H1 (cell line): ENCODE measurements at regions not wholly inside any gene's neighbourhood (a gene's known extent, or its start where the extent isn't known, plus 50 kb on each side); places are given as distances from the start of the nearest gene placed in this dataset.

Experiments
- CTCF ChIA-PET: fragments of 300-600 bp; sonication (Branson Sonifier 250); formaldehyde crosslinking; loops from one replicate; lab custom pipeline; 2021; ENCODE audit not compliant: partially characterized antibody; lab: Charles Lee
- POLR2A ChIA-PET: fragments of 300-600 bp; sonication (Branson Sonifier 250); formaldehyde crosslinking; loops from one replicate; lab custom pipeline; 2021; ENCODE audit warnings: inconsistent platforms; ENCODE audit not compliant: partially characterized antibody; lab: Charles Lee
- DNase-seq, 2 experiments: peaks; one replicate each; pipeline versions ENCODE4 v3.0.0 to v3.0.0-alpha.2; 2010 to 2022; ENCODE audit warnings: low spot score in 2 of 2, low read depth in 1 of 2, mixed read lengths in 1 of 2
- FAIRE-seq: peaks from 2 replicates; lab custom pipeline; 2011; peaks lifted over from hg19 to GRCh38; lab: Jason Lieb, UNC
- H2AFZ ChIP-seq: 2 replicates; pipeline ENCODE4 v1.8.1; 2012; ENCODE audit warnings: low read length, inconsistent platforms
- H2AK5ac ChIP-seq: 2 replicates; pipeline ENCODE4 v1.6.1; 2013; ENCODE audit warnings: low read depth, low read length
- H2BK120ac ChIP-seq: replicated peaks from 2 replicates; pipeline ENCODE3; 2013; ENCODE audit warnings: low read depth, low read length, inconsistent platforms
- H2BK12ac ChIP-seq: 2 replicates; pipeline ENCODE4 v1.6.1; 2013; ENCODE audit warnings: low read depth, low read length
- H2BK15ac ChIP-seq: 2 replicates; pipeline ENCODE4 v1.6.1; 2013; ENCODE audit warnings: low read length
- H2BK20ac ChIP-seq: 2 replicates; pipeline ENCODE4 v1.6.1; 2013; ENCODE audit warnings: low read length
- H2BK5ac ChIP-seq: 2 replicates; pipeline ENCODE4 v1.6.1; 2013; ENCODE audit warnings: low read depth, low read length
- H3K14ac ChIP-seq: 2 replicates; pipeline ENCODE4 v1.6.1; 2013; ENCODE audit warnings: inconsistent platforms; ENCODE audit not compliant: insufficient read length
- H3K18ac ChIP-seq: 2 replicates; pipeline ENCODE4 v1.6.1; 2013; ENCODE audit warnings: low read length; ENCODE audit errors: extremely low read depth
- H3K23ac ChIP-seq: 2 replicates; pipeline ENCODE4 v1.6.1; 2013; ENCODE audit warnings: inconsistent platforms; ENCODE audit not compliant: insufficient read length
- H3K23me2 ChIP-seq: 2 replicates; pipeline ENCODE4 v1.6.1; 2013; ENCODE audit warnings: low read depth, low read length
- H3K27ac ChIP-seq: 2 replicates; pipeline ENCODE4 v1.6.1; 2011; ENCODE audit warnings: low read depth, low read length, inconsistent platforms
- H3K27me3 ChIP-seq, 4 experiments: replicated peaks in 1 of 4; 1 replicate in 1 of 4; 2 replicates in 3 of 4; pipeline versions ENCODE4 v1.6.1 to v1.8.1; 2011 to 2013; ENCODE audit warnings: low read length in 3 of 4, mild to moderate bottlenecking in 3 of 4, inconsistent platforms in 2 of 4, mixed read lengths in 2 of 4, moderate library complexity in 1 of 4; ENCODE audit not compliant: control insufficient read depth in 3 of 4, insufficient read depth in 3 of 4; ENCODE audit errors: extremely low read depth in 1 of 4
- H3K36me3 ChIP-seq, 4 experiments: 2 replicates each; pipeline versions ENCODE4 v1.6.1 to v1.8.1; 2011 to 2013; ENCODE audit warnings: mild to moderate bottlenecking in 4 of 4, low read length in 3 of 4, moderate library complexity in 2 of 4, control low read depth in 1 of 4, inconsistent platforms in 1 of 4; ENCODE audit not compliant: insufficient read depth in 4 of 4, control insufficient read depth in 2 of 4
- H3K4ac ChIP-seq: replicated peaks from 2 replicates; pipeline ENCODE3; 2013; ENCODE audit warnings: low read length, low read depth, mixed read lengths, inconsistent platforms; ENCODE audit not compliant: insufficient read length
- H3K4me1 ChIP-seq, 4 experiments: replicated peaks in 1 of 4; 1 replicate in 1 of 4; 2 replicates in 3 of 4; pipeline versions ENCODE4 v1.6.1 to v1.8.1; 2011 to 2013; ENCODE audit warnings: low read length in 3 of 4, inconsistent platforms in 2 of 4, mixed read lengths in 1 of 4; ENCODE audit not compliant: insufficient read depth in 4 of 4, control insufficient read depth in 3 of 4
- H3K4me2 ChIP-seq, 2 experiments: 2 replicates each; pipeline versions ENCODE4 v1.6.1 to v1.8.1; 2011 to 2013; ENCODE audit warnings: low read depth in 2 of 2, low read length in 2 of 2, control low read depth in 1 of 2, inconsistent platforms in 1 of 2, mild to moderate bottlenecking in 1 of 2; ENCODE audit not compliant: insufficient read depth in 1 of 2
- H3K4me3 ChIP-seq, 4 experiments: fragments of 200-600, 300-600 bp in 1 of 4; sonication (generic), shearing (Covaris generic), sonication (Bioruptor Twin) in 1 of 4; 2 replicates each; pipeline versions ENCODE4 v1.5.1 to v1.8.1; 2011 to 2016; ENCODE audit warnings: low read length in 4 of 4, low read depth in 3 of 4, control low read depth in 2 of 4, inconsistent platforms in 2 of 4, mild to moderate bottlenecking in 2 of 4, mixed read lengths in 1 of 4, moderate library complexity in 1 of 4; ENCODE audit not compliant: insufficient read depth in 2 of 4; ENCODE audit errors: extremely low read depth in 1 of 4
- H3K56ac ChIP-seq: replicated peaks from 2 replicates; pipeline ENCODE3; 2013; ENCODE audit warnings: low read depth, mild to moderate bottlenecking, mixed read lengths, low read length, inconsistent platforms; ENCODE audit not compliant: insufficient read length
- H3K79me1 ChIP-seq: 2 replicates; pipeline ENCODE4 v1.6.1; 2013; ENCODE audit warnings: low read depth, low read length, control low read depth
- H3K79me2 ChIP-seq, 2 experiments: 2 replicates each; pipeline versions ENCODE4 v1.6.1 to v1.8.1; 2012 to 2013; ENCODE audit warnings: low read length in 2 of 2, mild to moderate bottlenecking in 2 of 2, inconsistent platforms in 1 of 2; ENCODE audit not compliant: insufficient read depth in 2 of 2, control insufficient read depth in 1 of 2
- H3K9ac ChIP-seq, 4 experiments: replicated peaks in 1 of 4; 1 replicate in 1 of 4; 2 replicates in 3 of 4; pipeline versions ENCODE4 v1.6.1 to v1.8.1; 2011 to 2013; ENCODE audit warnings: low read depth in 3 of 4, low read length in 3 of 4, control low read depth in 2 of 4, mild to moderate bottlenecking in 2 of 4, moderate library complexity in 2 of 4, inconsistent platforms in 1 of 4; ENCODE audit errors: extremely low read depth in 1 of 4
- H3K9me3 ChIP-seq, 2 experiments: 2 replicates each; pipeline versions ENCODE4 v1.6.1 to v1.8.1; 2012 to 2013; ENCODE audit warnings: mild to moderate bottlenecking in 2 of 2, moderate library complexity in 2 of 2, control low read depth in 1 of 2, inconsistent platforms in 1 of 2, low read depth in 1 of 2, low read length in 1 of 2, mixed read lengths in 1 of 2; ENCODE audit not compliant: insufficient read depth in 2 of 2
- H4K20me1 ChIP-seq, 2 experiments: replicated peaks in 1 of 2; 2 replicates each; pipeline versions ENCODE3 to v1.8.1; 2011 to 2013; ENCODE audit warnings: inconsistent platforms in 2 of 2, low read length in 2 of 2, mild to moderate bottlenecking in 1 of 2; ENCODE audit not compliant: insufficient read depth in 2 of 2, control insufficient read depth in 1 of 2
- H4K5ac ChIP-seq: 2 replicates; pipeline ENCODE4 v1.6.1; 2013; ENCODE audit warnings: low read length, low read depth, mixed read lengths, inconsistent platforms; ENCODE audit not compliant: insufficient read length
- H4K8ac ChIP-seq: 2 replicates; pipeline ENCODE4 v1.8.0; 2013; ENCODE audit warnings: mild to moderate bottlenecking, moderate library complexity, low read length, inconsistent platforms; ENCODE audit not compliant: insufficient read depth; ENCODE audit errors: extremely low read depth
- H4K91ac ChIP-seq: replicated peaks from 2 replicates; pipeline ENCODE3; 2013; ENCODE audit warnings: low read length, mixed read lengths, inconsistent platforms; ENCODE audit not compliant: insufficient read length
- ASH2L ChIP-seq: fragments of 200-600, 300-600 bp; sonication (generic); IDR thresholded peaks from one replicate; pipeline ENCODE4 v1.7.1; 2017; ENCODE audit warnings: low read length
- CREB1 ChIP-seq: IDR thresholded peaks from 2 replicates; pipeline ENCODE4 v1.6.1; 2012; ENCODE audit warnings: inconsistent platforms
- HDAC6 ChIP-seq: IDR thresholded peaks from one replicate; pipeline ENCODE4 v1.7.1; 2012; ENCODE audit warnings: low read depth, mild to moderate bottlenecking, inconsistent platforms, low read length, moderate library complexity
- POLR2A ChIP-seq, 2 experiments: IDR thresholded peaks; 1 replicate in 1 of 2; 2 replicates in 1 of 2; pipeline ENCODE4 v1.6.1; 2011; ENCODE audit warnings: low read depth in 2 of 2, low read length in 2 of 2, mild to moderate bottlenecking in 2 of 2; ENCODE audit errors: control extremely low read depth in 1 of 2
- SIX5 ChIP-seq: IDR thresholded peaks from 2 replicates; pipeline ENCODE4 v1.6.1; 2011; ENCODE audit warnings: mild to moderate bottlenecking, low read depth, low read length
- SUZ12 ChIP-seq: fragments of 200-600 bp; sonication (generic); IDR thresholded peaks from 2 replicates; pipeline ENCODE4 v1.6.1; 2012; ENCODE audit warnings: mild to moderate bottlenecking, inconsistent platforms, low read length, moderate library complexity, mixed read lengths
- WGBS, 2 experiments: shearing (Covaris generic) in 1 of 2; methylation state at CpG; one replicate each; pipeline versions ENCODE4 v1.1.6 to v1.1.7; 2013 to 2015; ENCODE audit warnings: low lambda C conversion rate in 2 of 2, mixed read lengths in 2 of 2, inconsistent platforms in 1 of 2, low coverage in 1 of 2, missing lambda C conversion rate in 1 of 2; ENCODE audit not compliant: insufficient replicate concordance in 2 of 2, insufficient coverage in 1 of 2, insufficient read length in 1 of 2; ENCODE audit errors: extremely low coverage in 1 of 2, missing lambda C conversion rate in 1 of 2; 5-methylcytosine and 5-hydroxymethylcytosine counted together

GRCh38 chr2:52475590-52475989 is 1292.0 kb upstream of the CHAC2 start:
- ChIA-PET CTCF (no interaction called here), POLR2A (no interaction called here)
- H3K23me2 ChIP-seq, result no peaks in the 10 kb centered on the region
- H2AFZ ChIP-seq, result no peak overlapping the region
- H4K8ac ChIP-seq, result no peak overlapping the region
- no peak overlapping the region for H2BK5ac ChIP-seq
- FAIRE-seq (no peak), DNase-seq (no peak)
- H3K4ac ChIP-seq, result no peak overlapping the region
- H2BK20ac ChIP-seq, result no peak overlapping the region
- H2AK5ac ChIP-seq, result no peak overlapping the region
- 93% methylated on average over 1 of the region's 1 CpG; no CpG with 5 or more reads in 1 of the 2 experiments for WGBS, 2 experiments
- H3K4me3 ChIP-seq, result no peak overlapping the region
- H3K79me1 ChIP-seq, result no peaks in the 10 kb centered on the region
- no peak overlapping the region for H2BK120ac ChIP-seq
- no peak overlapping the region for H3K18ac ChIP-seq
- H3K56ac ChIP-seq, result no peak overlapping the region
- no peak overlapping the region for H2BK15ac ChIP-seq
- peaks cover 0 to 3% (median 0%) of the 10 kb centered on the region in 4 experiments; a peak in 1 of 8 replicates for H3K36me3 ChIP-seq
- H4K20me1 ChIP-seq, result no peaks in the 10 kb centered on the region
- no peak overlapping the region for H4K5ac ChIP-seq
- H3K27me3 ChIP-seq, result no peaks in the 10 kb centered on the region
- no peak overlapping the region for H3K4me2 ChIP-seq
- H3K14ac ChIP-seq, result no peak overlapping the region
- TF ChIP-seq ASH2L (no peak), CREB1 (no peak), SIX5 (no peak), HDAC6 (no peak), POLR2A (IDR thresholded peaks at IDR 0.05; ENCODE audit: control extremely low read depth in 1 of 2, low read depth in 2 of 2, low read length in 2 of 2) (no peak), SUZ12 (no peak)
- H3K9me3 ChIP-seq, result peaks cover 3 to 5% of the 10 kb centered on the region in 2 experiments; a peak in 2 of 4 replicates
- H4K91ac ChIP-seq, result no peak overlapping the region
- no peaks in the 10 kb centered on the region for H3K79me2 ChIP-seq
- no peak overlapping the region for H3K9ac ChIP-seq
- H3K4me1 ChIP-seq, result peaks cover 0 to 2% (median 0%) of the 10 kb centered on the region in 4 experiments; a peak in 1 of 7 replicates
- no peak overlapping the region for H2BK12ac ChIP-seq
- H3K23ac ChIP-seq, result no peak overlapping the region
- no peak overlapping the region for H3K27ac ChIP-seq
